AG09309 (cell line): ENCODE measurements at regions not wholly inside any gene's neighbourhood (a gene's known extent, or its start where the extent isn't known, plus 50 kb on each side); places are given as distances from the start of the nearest gene placed in this dataset.

Experiments used
- DNase-seq: peaks from one replicate; pipeline ENCODE4 v3.0.0-alpha.2; 2010; ENCODE audit warnings: low read depth
- H3K4me3 ChIP-seq: 2 replicates; pipeline ENCODE4 v1.5.1; 2011; ENCODE audit warnings: mild to moderate bottlenecking, low read depth, low read length, moderate library complexity; ENCODE audit not compliant: control insufficient read depth
- CTCF ChIP-seq: IDR thresholded peaks from 2 replicates; pipeline ENCODE4 v1.5.1; 2011; ENCODE audit warnings: mild to moderate bottlenecking, low read depth, low read length, inconsistent platforms; ENCODE audit not compliant: insufficient read depth, control insufficient read depth; ENCODE audit errors: missing control alignments

DNA sequence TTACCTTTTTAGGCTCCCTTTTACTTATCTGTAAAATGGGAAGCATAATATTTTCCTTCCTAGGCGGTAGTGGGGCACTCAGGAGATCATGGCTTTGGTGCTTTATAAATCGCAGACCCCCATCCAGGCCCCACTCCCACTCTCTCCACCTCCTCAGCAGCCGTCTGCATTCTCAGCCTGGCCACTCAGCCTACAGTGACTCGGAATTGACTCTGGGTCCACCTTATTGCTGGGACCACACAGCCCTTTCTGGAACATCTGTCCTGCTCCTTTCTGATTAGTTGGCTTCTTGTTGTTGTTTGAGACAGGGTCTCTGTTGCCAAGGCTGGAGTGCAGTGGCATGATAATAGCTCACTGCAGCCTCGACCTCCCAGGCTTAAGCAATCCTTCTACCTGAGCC, 76.5 kb downstream of the RPLP1 start:
- H3K4me3 ChIP-seq, result no peak overlapping the region
- TF ChIP-seq CTCF, result no peak
- DNase-seq, result no peak

DNA sequence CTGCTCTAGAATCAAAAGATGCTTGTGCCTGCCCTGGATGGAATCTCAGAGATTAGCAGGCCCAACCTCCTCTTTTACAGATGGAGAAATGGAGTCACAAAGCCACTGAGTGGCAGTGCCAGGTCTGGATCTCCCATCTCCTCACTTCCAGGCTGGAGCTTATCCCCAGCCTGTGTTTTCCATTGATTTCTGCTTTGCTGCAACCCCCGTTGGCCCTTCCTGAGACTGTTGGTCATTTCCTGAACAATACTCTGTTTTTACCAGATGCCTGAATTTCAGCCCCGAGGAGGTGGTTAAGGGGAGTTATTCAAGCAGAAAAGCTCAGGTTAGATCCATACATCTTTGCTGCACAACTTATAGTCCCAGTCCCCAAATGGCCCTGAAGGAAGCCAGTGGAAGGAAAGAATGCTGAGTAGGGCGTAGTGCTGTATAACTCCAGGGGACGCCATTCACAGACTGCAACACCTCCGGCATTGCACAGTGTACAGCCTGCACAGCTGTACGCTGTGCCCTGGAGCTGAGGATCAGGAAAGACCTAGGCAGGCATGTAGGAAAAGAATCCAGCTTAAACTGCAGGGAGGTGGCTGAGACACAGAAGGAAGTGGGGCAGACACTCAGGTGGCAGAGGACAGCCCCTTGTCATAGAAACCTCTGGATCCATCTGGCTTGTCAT, 77.5 kb downstream of the RPLP1 start:
- DNase-seq, result no peak
- TF ChIP-seq CTCF, result no peak
- no peak overlapping the region for H3K4me3 ChIP-seq

- no peak for TF ChIP-seq CTCF
- H3K4me3 ChIP-seq, result no peak overlapping the region
- DNase-seq, result no peak
Observed at GRCh38 chr15:69530991-69531664, 78.5 kb downstream of the RPLP1 start.

GRCh38 chr15:69531665-69532027, 79.0 kb downstream of the RPLP1 start:
- DNase-seq, result no peak
- H3K4me3 ChIP-seq, result no peak overlapping the region
- TF ChIP-seq CTCF, result no peak

- no peak for TF ChIP-seq CTCF
- H3K4me3 ChIP-seq, result no peak overlapping the region
- no peak for DNase-seq
Observed at GRCh38 chr15:69532066-69532465, 79.4 kb downstream of the RPLP1 start.

DNA sequence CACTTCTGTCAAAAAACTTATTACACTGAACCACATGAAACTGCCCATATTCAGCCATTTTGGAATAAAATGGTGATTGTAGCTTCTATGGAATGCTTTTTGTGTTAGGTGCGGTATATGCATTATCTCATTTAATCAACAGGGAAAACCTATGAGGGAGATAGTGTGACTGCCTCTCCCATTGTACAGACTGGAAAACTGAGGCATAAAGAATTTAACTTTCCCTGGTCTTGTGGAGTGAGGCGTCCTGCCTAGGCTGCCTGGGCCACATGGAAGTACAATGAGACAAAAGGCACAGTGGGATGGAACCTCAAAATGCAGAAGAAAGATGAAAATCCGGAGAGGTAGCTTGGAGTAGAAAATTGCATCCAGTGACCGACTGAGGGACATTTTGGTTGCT, 80.2 kb downstream of the RPLP1 start:
- no peak for TF ChIP-seq CTCF
- no peak overlapping the region for H3K4me3 ChIP-seq

DNA sequence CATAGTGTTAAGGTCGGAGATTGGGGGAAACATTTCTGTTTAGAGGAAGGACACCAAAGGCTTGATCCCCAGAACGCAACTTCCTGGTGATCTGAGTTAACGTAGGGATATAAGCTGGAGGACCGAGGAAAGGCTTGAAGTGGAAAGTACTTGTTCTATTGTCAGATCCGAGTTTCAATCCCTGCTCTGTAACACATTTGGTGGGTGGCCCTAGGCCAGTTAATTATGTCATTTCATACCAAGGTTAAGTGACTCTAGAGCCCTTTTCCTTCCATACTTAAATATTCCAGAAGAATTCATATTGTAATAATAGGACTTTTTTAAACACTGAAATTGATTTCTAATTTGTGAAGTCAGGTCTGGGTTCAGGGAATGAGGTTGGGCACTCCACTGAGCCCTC, 80.9 kb downstream of the RPLP1 start:
- DNase-seq, result no peak
- H3K4me3 ChIP-seq, result no peak overlapping the region
- TF ChIP-seq CTCF, result no peak

More for the DNA sequence above, 80.2 kb downstream of the RPLP1 start:
- no peak for DNase-seq
